Gastrocnemius medialis (tissue), 4 donors: ENCODE measurements at regions not wholly inside any gene's neighbourhood (a gene's known extent, or its start where the extent isn't known, plus 50 kb on each side); places are given as distances from the start of the nearest gene placed in this dataset.

Source experiments
- POLR2A ChIP-seq, 2 donors: fragments of 450-650 bp; IDR thresholded peaks; one replicate each; pipeline ENCODE4 v1.6.1; 2017; ENCODE audit warnings: antibody characterized with exemption in 2 of 2, mild to moderate bottlenecking in 2 of 2, moderate library complexity in 2 of 2
- TF ChIP-seq, protein P1 (sequence below), 5 experiments: fragments of 450-650 bp in 3 of 5; fragments of 200-600 bp in 2 of 5; sonication (generic) in 2 of 5; IDR thresholded peaks in 4 of 5; conservative IDR thresholded peaks in 1 of 5; 1 replicate in 4 of 5; 2 replicates in 1 of 5; pipeline ENCODE4 v1.5.1; 2016 to 2019; ENCODE audit warnings: antibody characterized with exemption in 5 of 5, mild to moderate bottlenecking in 3 of 5, moderate library complexity in 3 of 5

GRCh38 chr10:2252096-2252495, 514.8 kb upstream of the ADARB2 start:
- TF ChIP-seq POLR2A (IDR thresholded peaks at IDR 0.05), result no peak
- TF ChIP-seq, protein P1, sequence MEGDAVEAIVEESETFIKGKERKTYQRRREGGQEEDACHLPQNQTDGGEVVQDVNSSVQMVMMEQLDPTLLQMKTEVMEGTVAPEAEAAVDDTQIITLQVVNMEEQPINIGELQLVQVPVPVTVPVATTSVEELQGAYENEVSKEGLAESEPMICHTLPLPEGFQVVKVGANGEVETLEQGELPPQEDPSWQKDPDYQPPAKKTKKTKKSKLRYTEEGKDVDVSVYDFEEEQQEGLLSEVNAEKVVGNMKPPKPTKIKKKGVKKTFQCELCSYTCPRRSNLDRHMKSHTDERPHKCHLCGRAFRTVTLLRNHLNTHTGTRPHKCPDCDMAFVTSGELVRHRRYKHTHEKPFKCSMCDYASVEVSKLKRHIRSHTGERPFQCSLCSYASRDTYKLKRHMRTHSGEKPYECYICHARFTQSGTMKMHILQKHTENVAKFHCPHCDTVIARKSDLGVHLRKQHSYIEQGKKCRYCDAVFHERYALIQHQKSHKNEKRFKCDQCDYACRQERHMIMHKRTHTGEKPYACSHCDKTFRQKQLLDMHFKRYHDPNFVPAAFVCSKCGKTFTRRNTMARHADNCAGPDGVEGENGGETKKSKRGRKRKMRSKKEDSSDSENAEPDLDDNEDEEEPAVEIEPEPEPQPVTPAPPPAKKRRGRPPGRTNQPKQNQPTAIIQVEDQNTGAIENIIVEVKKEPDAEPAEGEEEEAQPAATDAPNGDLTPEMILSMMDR (IDR thresholded peaks at IDR 0.05 in 4 of 5, conservative IDR thresholded peaks at IDR 0.05 in 1 of 5), result no peak
